ENCODE measurements at regions not wholly inside any gene's neighbourhood (a gene's known extent, or its start where the extent isn't known, plus 50 kb on each side); places are given as distances from the start of the nearest gene placed in this dataset.

DNA sequence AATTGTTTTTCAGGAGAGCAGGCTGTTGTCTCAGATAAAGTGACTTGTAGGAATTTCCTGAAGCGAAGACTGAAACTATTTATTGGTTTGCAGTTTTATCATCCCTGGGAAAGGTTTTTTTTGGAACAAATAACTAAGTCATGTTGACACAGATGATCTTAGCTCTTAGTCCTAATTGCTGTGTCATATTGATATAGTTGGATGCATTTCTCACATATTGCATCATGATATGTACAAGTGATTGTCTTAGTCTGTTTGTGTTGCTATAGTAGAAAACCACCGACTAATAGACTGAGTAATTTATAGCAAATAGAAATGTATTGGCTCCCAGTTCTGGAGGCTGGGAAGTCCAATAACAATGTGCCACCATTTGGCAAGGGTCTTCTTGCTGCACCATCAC lies 397.5 kb upstream of the PPP1R2C start:
- H2BK12ac ChIP-seq (ENCODE audit: low read length): no peak overlapping the region
- H2AFZ ChIP-seq (ENCODE audit: insufficient read depth, low read length, poor library complexity): no peak overlapping the region
- no peak overlapping the region for H3K18ac ChIP-seq (ENCODE audit: low read length)

DNA sequence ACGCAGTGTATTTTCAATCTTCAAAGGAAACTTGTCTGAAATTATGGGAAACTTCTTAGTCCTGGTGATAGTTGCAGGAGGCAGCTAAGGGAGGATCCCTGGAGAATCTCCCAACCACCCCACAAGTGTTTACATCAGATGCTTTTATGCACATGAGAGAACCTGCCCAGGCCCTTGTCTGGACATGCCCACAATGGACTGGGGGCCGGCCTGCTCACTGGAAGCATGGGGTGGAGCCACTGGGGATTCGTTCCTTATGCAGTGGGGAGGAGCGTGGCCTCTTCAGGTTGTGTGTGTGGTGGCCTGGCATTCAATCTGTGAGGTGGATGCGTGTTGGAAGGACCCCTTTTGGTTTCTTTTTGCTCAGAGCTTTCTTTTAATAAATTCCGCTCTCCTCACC lies 398.7 kb upstream of the PPP1R2C start:
- Histone ChIP-seq H3K14ac (ENCODE audit: low read length) (no peak overlapping the region), H2BK5ac (ENCODE audit: low read depth, low read length, poor library complexity) (no peak overlapping the region), H4K91ac (ENCODE audit: low read depth, low read length) (no peak overlapping the region), H3K79me1 (ENCODE audit: low read length) (no peaks in the 10 kb centered on the region), H3K9ac (ENCODE audit: low read length) (no peak overlapping the region), H2AFZ (ENCODE audit: insufficient read depth, low read length, poor library complexity) (no peak overlapping the region), H2BK120ac (ENCODE audit: insufficient read depth, low read length, poor library complexity) (no peak overlapping the region), H4K8ac (ENCODE audit: low read depth, low read length) (no peak overlapping the region), H3K79me2 (ENCODE audit: control insufficient read depth, insufficient read depth, low read length, poor library complexity) (no peaks in the 10 kb centered on the region), H3K18ac (ENCODE audit: low read length) (no peak overlapping the region), H3K4me2 (ENCODE audit: low read length) (no peak overlapping the region), H3K4ac (ENCODE audit: low read depth, low read length) (no peak overlapping the region), H3K36me3 (ENCODE audit: control insufficient read depth in 1 of 2, insufficient read depth in 2 of 2, low read length in 2 of 2) (no peaks in the 10 kb centered on the region), H4K12ac (ENCODE audit: low read depth, low read length) (no peak overlapping the region), H3K27ac (ENCODE audit: low read depth, low read length) (no peak overlapping the region), H2AK5ac (ENCODE audit: low read length) (no peak overlapping the region), H3K23ac (ENCODE audit: low read length) (no peak overlapping the region), H2BK12ac (ENCODE audit: low read length) (no peak overlapping the region), H3K4me1 (ENCODE audit: control insufficient read depth in 1 of 2, insufficient read depth in 2 of 2, low read length in 2 of 2) (no peaks in the 10 kb centered on the region), H3K4me3 (ENCODE audit: low read depth, low read length) (no peak overlapping the region), H3K9me3 (ENCODE audit: insufficient read depth, low read depth, low read length) (no peaks in the 10 kb centered on the region), H3K27me3 (ENCODE audit: insufficient read depth, low read length) (no peaks in the 10 kb centered on the region)
- no CpG with 5 or more reads among the region's 6 CpGs for WGBS (ENCODE audit: extremely low coverage, insufficient coverage, insufficient read length)
- DNase-seq: no peak

More for the DNA sequence above, 397.5 kb upstream of the PPP1R2C start:
- no peaks in the 10 kb centered on the region for H3K4me1 ChIP-seq (ENCODE audit: control insufficient read depth in 1 of 2, insufficient read depth in 2 of 2, low read length in 2 of 2)
- no peak overlapping the region for H4K8ac ChIP-seq (ENCODE audit: low read depth, low read length)
- H3K27me3 ChIP-seq (ENCODE audit: insufficient read depth, low read length): no peaks in the 10 kb centered on the region
- no peak overlapping the region for H3K4me2 ChIP-seq (ENCODE audit: low read length)
- H4K12ac ChIP-seq (ENCODE audit: low read depth, low read length): no peak overlapping the region
- H3K9ac ChIP-seq (ENCODE audit: low read length): no peak overlapping the region
- H3K9me3 ChIP-seq (ENCODE audit: insufficient read depth, low read depth, low read length): no peaks in the 10 kb centered on the region
- H3K36me3 ChIP-seq (ENCODE audit: control insufficient read depth in 1 of 2, insufficient read depth in 2 of 2, low read length in 2 of 2): no peaks in the 10 kb centered on the region
- no peak overlapping the region for H3K4me3 ChIP-seq (ENCODE audit: low read depth, low read length)
- no peak overlapping the region for H3K23ac ChIP-seq (ENCODE audit: low read length)
- no peak overlapping the region for H2BK5ac ChIP-seq (ENCODE audit: low read depth, low read length, poor library complexity)
- no peaks in the 10 kb centered on the region for H3K79me2 ChIP-seq (ENCODE audit: control insufficient read depth, insufficient read depth, low read length, poor library complexity)
- no peak overlapping the region for H3K14ac ChIP-seq (ENCODE audit: low read length)
- H3K27ac ChIP-seq (ENCODE audit: low read depth, low read length): no peak overlapping the region
- H4K91ac ChIP-seq (ENCODE audit: low read depth, low read length): no peak overlapping the region
- H3K4ac ChIP-seq (ENCODE audit: low read depth, low read length): no peak overlapping the region
- WGBS (ENCODE audit: extremely low coverage, insufficient coverage, insufficient read length): no CpG with 5 or more reads among the region's 2 CpGs
- DNase-seq: no peak
- no peaks in the 10 kb centered on the region for H3K79me1 ChIP-seq (ENCODE audit: low read length)
- no peak overlapping the region for H2AK5ac ChIP-seq (ENCODE audit: low read length)
- no peak overlapping the region for H2BK120ac ChIP-seq (ENCODE audit: insufficient read depth, low read length, poor library complexity)

DNA sequence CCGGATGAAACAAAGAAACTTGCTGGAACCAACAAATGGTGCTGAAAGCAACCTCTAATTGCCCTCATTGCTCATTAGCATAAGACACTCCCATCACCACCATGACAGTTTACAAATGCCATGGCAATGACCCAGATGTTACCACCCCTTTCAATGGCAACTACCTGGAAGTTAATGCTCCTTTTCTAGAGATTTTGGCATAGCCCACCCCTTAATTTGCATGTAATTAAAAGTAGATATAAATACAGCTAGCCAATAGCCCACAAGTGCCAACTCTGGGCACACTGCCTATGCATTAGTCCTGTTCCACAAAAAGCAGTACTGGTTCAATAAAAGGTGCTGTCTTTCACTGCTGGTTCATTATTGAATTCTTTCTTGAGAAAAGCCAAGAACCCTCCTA lies 410.3 kb upstream of the PPP1R2C start:
- WGBS (ENCODE audit: extremely low coverage, insufficient coverage, insufficient read length): no CpG with 5 or more reads among the region's 1 CpG
- H2AK5ac ChIP-seq (ENCODE audit: low read length): no peak overlapping the region
- no peak for DNase-seq

DNA sequence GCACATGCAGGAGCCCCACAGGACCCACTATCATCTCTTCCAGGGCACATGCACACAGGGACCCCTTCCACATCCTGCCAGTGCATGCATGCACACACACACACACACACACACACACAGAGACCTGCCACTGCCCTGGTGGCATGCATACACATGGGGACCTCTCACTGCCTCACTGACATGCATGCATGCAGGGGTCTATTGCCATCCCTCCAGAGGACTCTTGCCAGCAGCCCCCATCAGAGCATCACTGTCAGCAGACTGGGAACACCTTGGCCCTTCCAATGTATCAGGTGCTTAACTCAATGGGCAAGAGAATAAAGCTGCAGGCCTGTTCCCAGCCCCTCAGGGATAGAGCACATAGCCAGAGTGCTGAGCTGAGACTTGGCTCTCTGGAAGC lies 433.6 kb upstream of the PPP1R2C start:
- no peak overlapping the region for H3K23ac ChIP-seq (ENCODE audit: low read length)
- no peaks in the 10 kb centered on the region for H3K79me1 ChIP-seq (ENCODE audit: low read length)
- H3K4me3 ChIP-seq (ENCODE audit: low read depth, low read length): no peak overlapping the region
- H2AFZ ChIP-seq (ENCODE audit: insufficient read depth, low read length, poor library complexity): no peak overlapping the region
- no peak overlapping the region for H2AK5ac ChIP-seq (ENCODE audit: low read length)
- no peak overlapping the region for H3K14ac ChIP-seq (ENCODE audit: low read length)
- no peaks in the 10 kb centered on the region for H3K36me3 ChIP-seq (ENCODE audit: control insufficient read depth in 1 of 2, insufficient read depth in 2 of 2, low read length in 2 of 2)
- H2BK12ac ChIP-seq (ENCODE audit: low read length): no peak overlapping the region
- H3K79me2 ChIP-seq (ENCODE audit: control insufficient read depth, insufficient read depth, low read length, poor library complexity): no peaks in the 10 kb centered on the region
- H4K91ac ChIP-seq (ENCODE audit: low read depth, low read length): no peak overlapping the region
- no peaks in the 10 kb centered on the region for H3K27me3 ChIP-seq (ENCODE audit: insufficient read depth, low read length)
- no peak overlapping the region for H3K4me2 ChIP-seq (ENCODE audit: low read length)
- no peaks in the 10 kb centered on the region for H3K9me3 ChIP-seq (ENCODE audit: insufficient read depth, low read depth, low read length)
- H3K4me1 ChIP-seq (ENCODE audit: control insufficient read depth in 1 of 2, insufficient read depth in 2 of 2, low read length in 2 of 2): no peaks in the 10 kb centered on the region
- no peak overlapping the region for H3K4ac ChIP-seq (ENCODE audit: low read depth, low read length)
- no peak for DNase-seq
- H2BK120ac ChIP-seq (ENCODE audit: insufficient read depth, low read length, poor library complexity): no peak overlapping the region
- no peak overlapping the region for H3K9ac ChIP-seq (ENCODE audit: low read length)
- H4K12ac ChIP-seq (ENCODE audit: low read depth, low read length): no peak overlapping the region
- H3K18ac ChIP-seq (ENCODE audit: low read length): no peak overlapping the region
- no peak overlapping the region for H3K27ac ChIP-seq (ENCODE audit: low read depth, low read length)
- no peak overlapping the region for H4K8ac ChIP-seq (ENCODE audit: low read depth, low read length)
- no peak overlapping the region for H2BK5ac ChIP-seq (ENCODE audit: low read depth, low read length, poor library complexity)

More for the DNA sequence above, 410.3 kb upstream of the PPP1R2C start:
- Histone ChIP-seq H3K18ac (ENCODE audit: low read length) (no peak overlapping the region), H3K27ac (ENCODE audit: low read depth, low read length) (no peak overlapping the region), H4K91ac (ENCODE audit: low read depth, low read length) (no peak overlapping the region), H3K23ac (ENCODE audit: low read length) (no peak overlapping the region), H3K27me3 (ENCODE audit: insufficient read depth, low read length) (no peaks in the 10 kb centered on the region), H2BK120ac (ENCODE audit: insufficient read depth, low read length, poor library complexity) (no peak overlapping the region), H2AFZ (ENCODE audit: insufficient read depth, low read length, poor library complexity) (no peak overlapping the region), H3K36me3 (ENCODE audit: control insufficient read depth in 1 of 2, insufficient read depth in 2 of 2, low read length in 2 of 2) (no peaks in the 10 kb centered on the region), H3K14ac (ENCODE audit: low read length) (no peak overlapping the region), H3K4me2 (ENCODE audit: low read length) (no peak overlapping the region), H2BK5ac (ENCODE audit: low read depth, low read length, poor library complexity) (no peak overlapping the region), H3K79me2 (ENCODE audit: control insufficient read depth, insufficient read depth, low read length, poor library complexity) (no peaks in the 10 kb centered on the region), H3K4me1 (ENCODE audit: control insufficient read depth in 1 of 2, insufficient read depth in 2 of 2, low read length in 2 of 2) (no peaks in the 10 kb centered on the region), H3K9ac (ENCODE audit: low read length) (no peak overlapping the region), H4K8ac (ENCODE audit: low read depth, low read length) (no peak overlapping the region), H3K9me3 (ENCODE audit: insufficient read depth, low read depth, low read length) (no peaks in the 10 kb centered on the region), H3K79me1 (ENCODE audit: low read length) (no peaks in the 10 kb centered on the region), H3K4me3 (ENCODE audit: low read depth, low read length) (no peak overlapping the region), H3K4ac (ENCODE audit: low read depth, low read length) (no peak overlapping the region), H2BK12ac (ENCODE audit: low read length) (no peak overlapping the region), H4K12ac (ENCODE audit: low read depth, low read length) (no peak overlapping the region)

Data from trophoblast cell (in vitro differentiated cells and primary cell).